ENCODE measurements at regions not wholly inside any gene's neighbourhood (a gene's known extent, or its start where the extent isn't known, plus 50 kb on each side); places are given as distances from the start of the nearest gene placed in this dataset.

DNA sequence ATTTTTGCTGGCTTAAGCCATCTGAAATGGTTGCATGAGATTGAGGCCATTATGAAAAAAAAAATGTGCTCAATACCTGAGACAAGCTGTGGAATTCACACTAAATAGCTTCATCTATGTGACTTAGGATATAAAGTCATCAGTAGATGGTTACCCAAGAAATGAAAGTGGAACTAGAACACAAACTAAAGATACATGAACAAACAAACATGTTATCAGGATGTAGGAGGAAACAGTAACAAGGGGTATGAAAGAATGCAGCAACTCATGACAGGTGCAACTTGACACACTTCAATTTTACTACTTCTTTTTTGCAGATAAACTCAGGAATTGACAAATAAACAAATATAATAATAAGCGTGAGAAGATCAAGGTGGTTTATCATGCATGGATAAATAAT lies 155.0 kb downstream of the WT1 start:
- no peak for TF ChIP-seq EZH2 (IDR thresholded peaks at IDR 0.05; ENCODE audit: low read length)
- TF ChIP-seq, protein P1, sequence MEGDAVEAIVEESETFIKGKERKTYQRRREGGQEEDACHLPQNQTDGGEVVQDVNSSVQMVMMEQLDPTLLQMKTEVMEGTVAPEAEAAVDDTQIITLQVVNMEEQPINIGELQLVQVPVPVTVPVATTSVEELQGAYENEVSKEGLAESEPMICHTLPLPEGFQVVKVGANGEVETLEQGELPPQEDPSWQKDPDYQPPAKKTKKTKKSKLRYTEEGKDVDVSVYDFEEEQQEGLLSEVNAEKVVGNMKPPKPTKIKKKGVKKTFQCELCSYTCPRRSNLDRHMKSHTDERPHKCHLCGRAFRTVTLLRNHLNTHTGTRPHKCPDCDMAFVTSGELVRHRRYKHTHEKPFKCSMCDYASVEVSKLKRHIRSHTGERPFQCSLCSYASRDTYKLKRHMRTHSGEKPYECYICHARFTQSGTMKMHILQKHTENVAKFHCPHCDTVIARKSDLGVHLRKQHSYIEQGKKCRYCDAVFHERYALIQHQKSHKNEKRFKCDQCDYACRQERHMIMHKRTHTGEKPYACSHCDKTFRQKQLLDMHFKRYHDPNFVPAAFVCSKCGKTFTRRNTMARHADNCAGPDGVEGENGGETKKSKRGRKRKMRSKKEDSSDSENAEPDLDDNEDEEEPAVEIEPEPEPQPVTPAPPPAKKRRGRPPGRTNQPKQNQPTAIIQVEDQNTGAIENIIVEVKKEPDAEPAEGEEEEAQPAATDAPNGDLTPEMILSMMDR (optimal IDR thresholded peaks at IDR 0.05 in 1 of 3, IDR thresholded peaks at IDR 0.05 in 1 of 3, conservative IDR thresholded peaks at IDR 0.05 in 1 of 3; ENCODE audit: extremely low read depth in 1 of 3, insufficient read depth in 2 of 3, low read length in 3 of 3), result no peak
